ENCODE measurements at regions not wholly inside any gene's neighbourhood (a gene's known extent, or its start where the extent isn't known, plus 50 kb on each side); places are given as distances from the start of the nearest gene placed in this dataset.

- TF ChIP-seq, protein P1, sequence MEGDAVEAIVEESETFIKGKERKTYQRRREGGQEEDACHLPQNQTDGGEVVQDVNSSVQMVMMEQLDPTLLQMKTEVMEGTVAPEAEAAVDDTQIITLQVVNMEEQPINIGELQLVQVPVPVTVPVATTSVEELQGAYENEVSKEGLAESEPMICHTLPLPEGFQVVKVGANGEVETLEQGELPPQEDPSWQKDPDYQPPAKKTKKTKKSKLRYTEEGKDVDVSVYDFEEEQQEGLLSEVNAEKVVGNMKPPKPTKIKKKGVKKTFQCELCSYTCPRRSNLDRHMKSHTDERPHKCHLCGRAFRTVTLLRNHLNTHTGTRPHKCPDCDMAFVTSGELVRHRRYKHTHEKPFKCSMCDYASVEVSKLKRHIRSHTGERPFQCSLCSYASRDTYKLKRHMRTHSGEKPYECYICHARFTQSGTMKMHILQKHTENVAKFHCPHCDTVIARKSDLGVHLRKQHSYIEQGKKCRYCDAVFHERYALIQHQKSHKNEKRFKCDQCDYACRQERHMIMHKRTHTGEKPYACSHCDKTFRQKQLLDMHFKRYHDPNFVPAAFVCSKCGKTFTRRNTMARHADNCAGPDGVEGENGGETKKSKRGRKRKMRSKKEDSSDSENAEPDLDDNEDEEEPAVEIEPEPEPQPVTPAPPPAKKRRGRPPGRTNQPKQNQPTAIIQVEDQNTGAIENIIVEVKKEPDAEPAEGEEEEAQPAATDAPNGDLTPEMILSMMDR (IDR thresholded peaks at IDR 0.05; ENCODE audit: low read depth, low read length): no peak
- TF ChIP-seq EZH2phosphoT487 (IDR thresholded peaks at IDR 0.05; ENCODE audit: low read depth): no peak
These were observed 796.3 kb upstream of the MAP3K7 start for GRCh38 chr6:91383207-91383606.

Measured in OCI-LY3 (cell line).